HG03108 (cell line): ENCODE measurements at regions not wholly inside any gene's neighbourhood (a gene's known extent, or its start where the extent isn't known, plus 50 kb on each side); places are given as distances from the start of the nearest gene placed in this dataset.
"Not testable (repeated sequence)": the region's sequence is repeated elsewhere in the genome, so short reads cannot be mapped to it uniquely, and the experiment has no call there.

Experiments
- ATAC-seq: cut with Tn5 transposase; IDR thresholded peaks from one replicate; pipeline ENCODE4 v1.9.1; 2021; ENCODE audit warnings: moderate library complexity; ENCODE audit not compliant: unreplicated experiment

DNA sequence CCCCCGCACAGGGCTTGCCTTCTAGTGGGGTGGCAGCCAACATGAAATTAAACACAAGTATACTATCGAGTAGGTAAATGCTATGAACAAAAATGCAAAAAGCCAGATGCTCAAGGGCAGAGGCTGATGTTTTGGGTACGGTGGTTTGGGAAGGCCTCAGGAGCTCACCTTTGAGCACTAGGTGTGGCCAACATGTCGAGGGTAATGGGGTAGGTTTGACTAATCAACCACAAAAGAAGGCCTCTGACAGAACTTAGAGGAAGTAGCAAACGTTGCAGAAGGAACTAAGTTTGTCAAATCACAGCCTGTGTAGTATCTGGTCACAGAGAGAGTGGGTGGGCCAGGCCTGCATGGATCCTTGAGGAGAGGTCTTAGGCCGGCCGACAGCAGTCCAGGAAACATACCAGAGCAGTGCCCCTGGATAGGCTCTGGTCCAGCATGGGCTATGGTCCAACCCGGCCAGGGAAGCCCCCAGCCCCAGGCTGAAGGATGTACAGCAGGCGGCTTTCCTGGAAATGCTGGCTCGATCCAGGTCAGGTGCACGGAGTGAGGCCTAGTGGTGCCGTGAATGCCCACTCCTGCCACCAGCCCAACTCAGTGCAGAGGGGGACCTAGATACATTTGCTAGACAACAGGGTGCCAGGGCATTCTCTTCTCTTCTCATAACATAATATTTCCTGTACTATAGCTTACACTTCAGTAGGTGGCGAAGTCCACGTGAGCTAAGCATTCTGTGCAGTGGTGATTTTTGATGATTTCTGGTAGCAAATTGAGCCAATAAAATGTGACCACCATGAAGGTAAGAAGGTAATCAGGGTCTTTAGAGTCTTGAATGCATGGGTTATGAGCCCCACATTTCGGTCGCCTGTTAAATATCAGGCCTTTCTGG lies 56.3 kb upstream of the CD93 start:
- no peak for ATAC-seq

- ATAC-seq, result no peak
These were observed 55.5 kb upstream of the CD93 start for GRCh38 chr20:23141450-23142161.

GRCh38 chr20:23140991-23141390 lies 54.9 kb upstream of the CD93 start:
- no peak for ATAC-seq

DNA sequence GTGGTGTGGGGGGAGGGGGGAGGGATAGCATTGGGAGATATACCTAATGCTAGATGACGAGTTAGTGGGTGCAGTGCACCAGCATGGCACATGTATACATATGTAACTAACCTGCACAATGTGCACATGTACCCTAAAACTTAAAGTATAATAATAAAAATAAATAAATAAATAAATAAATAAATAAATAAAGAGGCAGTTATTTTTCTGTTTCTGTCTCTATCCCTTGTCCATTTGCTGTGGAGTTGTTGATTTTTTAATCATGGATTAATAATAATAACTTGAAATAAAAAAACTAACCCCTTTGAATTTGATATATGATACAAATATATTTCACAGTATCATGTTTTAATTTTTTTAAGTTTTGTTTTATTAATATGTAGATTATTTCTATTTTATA lies 53.9 kb upstream of the CD93 start:
- ATAC-seq, result not testable (repeated sequence)

GRCh38 chr20:23139524-23139923 lies 53.4 kb upstream of the CD93 start:
- no peak for ATAC-seq

DNA sequence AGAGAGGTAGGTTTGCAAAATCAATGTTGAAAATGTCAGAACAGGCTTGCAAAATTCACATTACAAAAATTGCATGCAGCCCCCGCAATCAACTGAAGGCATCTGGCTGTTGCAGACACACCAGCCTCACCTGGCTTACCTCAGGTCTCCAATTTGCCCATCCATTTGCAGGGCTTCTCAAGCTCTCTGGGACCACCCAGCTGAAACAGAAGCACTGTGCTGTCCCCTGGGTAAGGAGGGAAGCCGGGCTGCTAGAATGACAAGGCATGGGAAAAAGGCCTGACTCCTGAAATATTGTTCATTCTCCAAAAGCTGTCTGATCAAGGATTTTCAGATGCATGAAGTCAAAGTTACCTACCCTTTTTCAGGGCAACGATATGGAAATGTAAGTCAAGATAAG lies 52.6 kb upstream of the CD93 start:
- no peak for ATAC-seq

- no peak for ATAC-seq
These were observed 52.1 kb upstream of the CD93 start for GRCh38 chr20:23138226-23138625.

DNA sequence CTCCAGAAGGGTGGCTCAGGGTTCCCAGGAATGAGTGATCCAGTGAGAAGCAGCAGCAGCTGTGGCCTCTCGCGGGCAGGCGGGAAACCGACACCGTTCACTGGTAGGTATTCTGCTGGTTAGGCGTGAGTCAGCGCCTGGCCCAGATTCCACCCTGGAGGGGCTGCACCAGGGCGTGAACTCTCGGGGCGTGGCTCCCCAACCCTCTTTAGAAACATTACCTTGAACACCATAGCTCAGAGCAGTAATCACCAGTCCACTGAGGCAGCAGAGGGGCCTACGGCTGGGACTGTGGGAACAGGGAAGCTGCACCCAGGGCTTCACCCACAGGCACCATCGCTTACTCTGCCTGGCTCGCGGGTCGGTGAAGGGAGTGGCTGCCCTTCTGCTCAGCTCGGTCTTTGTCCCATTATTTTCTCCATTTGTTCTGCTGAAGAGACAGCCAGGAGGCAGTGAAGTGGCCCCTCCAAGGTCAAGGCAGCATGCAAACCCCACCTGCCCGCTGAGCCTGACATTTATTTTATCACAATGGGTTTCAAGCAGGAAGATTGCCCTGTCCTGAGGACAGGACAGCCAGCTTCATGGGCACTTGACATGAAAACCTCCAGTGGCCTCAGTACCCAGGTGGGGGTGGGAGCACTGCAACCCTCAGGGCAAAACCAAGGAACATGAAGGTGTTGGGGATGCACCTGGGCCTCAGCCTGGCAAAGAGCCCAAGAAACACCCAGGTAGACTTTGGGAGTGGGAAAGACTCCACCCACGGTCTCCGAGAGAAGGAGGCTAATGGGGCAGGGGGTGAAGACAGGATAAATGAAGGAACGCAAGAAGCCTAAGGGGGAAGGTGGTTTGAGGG lies 51.0 kb upstream of the CD93 start:
- no peak for ATAC-seq

DNA sequence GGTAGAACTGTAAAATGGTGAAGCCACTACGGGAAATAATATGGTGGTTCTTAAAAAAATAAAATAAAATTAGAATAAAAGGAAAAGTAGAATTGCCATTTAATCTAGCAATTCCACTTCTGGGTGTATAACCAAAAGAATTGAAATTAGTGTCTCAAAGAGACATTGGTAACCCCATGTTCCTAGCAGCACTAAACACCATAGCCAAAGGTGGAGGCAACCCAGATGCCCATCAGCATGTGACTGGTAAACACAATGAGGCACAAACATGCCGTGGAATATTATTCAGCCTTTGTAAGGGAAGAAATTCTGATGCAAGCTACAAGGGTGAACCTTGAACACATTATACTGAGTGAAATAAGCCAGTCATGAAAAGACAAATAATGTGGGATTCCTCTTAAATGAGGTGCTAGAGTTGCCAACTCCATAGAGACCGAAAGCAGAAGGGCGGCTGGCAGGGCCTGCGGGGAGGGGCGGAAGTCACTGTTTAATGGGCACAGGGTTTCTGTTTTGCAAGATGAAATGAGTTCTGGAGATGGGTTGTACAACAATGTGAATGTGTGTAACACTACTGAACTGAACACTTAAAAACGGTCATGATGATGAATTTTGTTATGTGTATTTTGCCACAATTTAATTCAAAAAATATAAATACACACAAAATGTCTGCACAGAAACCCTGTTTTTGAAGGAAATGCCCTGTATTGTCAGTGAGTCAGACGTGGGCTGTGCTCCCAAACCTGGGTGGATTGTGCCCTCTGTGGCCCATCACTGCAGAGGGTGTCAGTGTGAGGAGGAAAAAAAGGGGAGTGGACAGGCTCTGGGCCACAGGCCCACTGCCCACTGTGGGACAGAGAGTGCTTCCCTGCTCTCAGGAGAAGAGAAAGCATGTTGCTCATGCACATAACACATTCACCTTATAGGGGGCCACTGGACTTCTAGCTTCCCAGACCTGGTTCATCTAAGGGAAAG lies 49.6 kb upstream of the CD93 start:
- no peak for ATAC-seq
